Endothelial cell (in vitro differentiated cells): ENCODE measurements at regions not wholly inside any gene's neighbourhood (a gene's known extent, or its start where the extent isn't known, plus 50 kb on each side); places are given as distances from the start of the nearest gene placed in this dataset.

Experiments used
- DNase-seq: peaks from one replicate; pipeline ENCODE4 v3.0.0; 2021; ENCODE audit warnings: low spot score
- H3K27ac Mint-ChIP-seq: one replicate; pipeline ENCODE4 v1.8.0; 2021; ENCODE audit warnings: mixed read lengths, inconsistent platforms; ENCODE audit not compliant: unreplicated experiment
- H3K27me3 Mint-ChIP-seq: one replicate; pipeline ENCODE4 v1.8.0; 2021; ENCODE audit warnings: mild to moderate bottlenecking, moderate library complexity, mixed read lengths, inconsistent platforms; ENCODE audit not compliant: unreplicated experiment
- H3K36me3 Mint-ChIP-seq: one replicate; pipeline ENCODE4 v1.8.0; 2021; ENCODE audit warnings: mild to moderate bottlenecking, low read depth, mixed read lengths, inconsistent platforms; ENCODE audit not compliant: unreplicated experiment
- H3K4me1 Mint-ChIP-seq: one replicate; pipeline ENCODE4 v1.8.0; 2021; ENCODE audit warnings: mild to moderate bottlenecking, mixed read lengths, inconsistent platforms; ENCODE audit not compliant: unreplicated experiment
- H3K4me3 Mint-ChIP-seq: one replicate; pipeline ENCODE4 v1.8.0; 2021; ENCODE audit warnings: mild to moderate bottlenecking, mixed read lengths, inconsistent platforms; ENCODE audit not compliant: unreplicated experiment
- H3K9me3 Mint-ChIP-seq: one replicate; pipeline ENCODE4 v1.8.0; 2021; ENCODE audit warnings: mixed read lengths, inconsistent platforms; ENCODE audit not compliant: unreplicated experiment
- CTCF ChIP-seq: fragments of 200-600 bp; sonication (generic); IDR thresholded peaks from one replicate; pipeline ENCODE4 v1.5.0; 2021; ENCODE audit warnings: antibody characterized with exemption; ENCODE audit not compliant: unreplicated experiment

- peaks cover 2% of the 10 kb centered on the region for H3K27me3 Mint-ChIP-seq
- peak; percentile 39 for DNase-seq
- H3K9me3 Mint-ChIP-seq, result no peaks in the 10 kb centered on the region
These were observed 60.8 kb upstream of the SSTR4 start for GRCh38 chr20:22974354-22974753.

GRCh38 chr20:22977047-22977785, 57.9 kb upstream of the SSTR4 start:
- peaks cover 4% of the 10 kb centered on the region for H3K4me1 Mint-ChIP-seq
- no peak overlapping the region for H3K27ac Mint-ChIP-seq
- peaks cover 2% of the 10 kb centered on the region for H3K27me3 Mint-ChIP-seq
- H3K36me3 Mint-ChIP-seq, result peaks cover 4% of the 10 kb centered on the region
- no peak for DNase-seq
- no peak for TF ChIP-seq CTCF
- H3K4me3 Mint-ChIP-seq, result no peak overlapping the region
- peaks cover 5% of the 10 kb centered on the region for H3K9me3 Mint-ChIP-seq

More at GRCh38 chr20:22974354-22974753, 60.8 kb upstream of the SSTR4 start:
- H3K4me3 Mint-ChIP-seq, result no peak overlapping the region
- peaks cover 4% of the 10 kb centered on the region for H3K4me1 Mint-ChIP-seq
- no peak overlapping the region for H3K27ac Mint-ChIP-seq
- TF ChIP-seq CTCF, result peak; percentile 61
- no peaks in the 10 kb centered on the region for H3K36me3 Mint-ChIP-seq

- peaks cover 2% of the 10 kb centered on the region for H3K27me3 Mint-ChIP-seq
- peaks cover 4% of the 10 kb centered on the region for H3K36me3 Mint-ChIP-seq
- no peak overlapping the region for H3K4me3 Mint-ChIP-seq
- no peak for TF ChIP-seq CTCF
- peaks cover 5% of the 10 kb centered on the region for H3K9me3 Mint-ChIP-seq
- H3K27ac Mint-ChIP-seq, result peak overlapping the region; percentile 57
- no peak for DNase-seq
- H3K4me1 Mint-ChIP-seq, result peaks cover 24% of the 10 kb centered on the region
These were observed 51.1 kb upstream of the SSTR4 start for GRCh38 chr20:22984008-22984407.

GRCh38 chr20:22984606-22985005, 50.5 kb upstream of the SSTR4 start:
- Mint-ChIP-seq H3K9me3 (peaks cover 5% of the 10 kb centered on the region), H3K4me3 (no peak overlapping the region), H3K27ac (no peak overlapping the region), H3K27me3 (peaks cover 2% of the 10 kb centered on the region), H3K4me1 (peaks cover 30% of the 10 kb centered on the region), H3K36me3 (peaks cover 4% of the 10 kb centered on the region)
- no peak for DNase-seq
- no peak for TF ChIP-seq CTCF

- TF ChIP-seq CTCF, result no peak
- Mint-ChIP-seq H3K9me3 (peaks cover 4% of the 10 kb centered on the region), H3K27ac (no peak overlapping the region), H3K4me1 (peaks cover 33% of the 10 kb centered on the region), H3K36me3 (peaks cover 4% of the 10 kb centered on the region), H3K4me3 (no peak overlapping the region), H3K27me3 (peaks cover 2% of the 10 kb centered on the region)
- no peak for DNase-seq
These were observed 49.8 kb upstream of the SSTR4 start for GRCh38 chr20:22985239-22985778.
